ENCODE measurements at regions not wholly inside any gene's neighbourhood (a gene's known extent, or its start where the extent isn't known, plus 50 kb on each side); places are given as distances from the start of the nearest gene placed in this dataset.

- no peak for ATAC-seq (ENCODE audit: low FRiP score in 2 of 2)
- no peak for DNase-seq
- no peaks in the 10 kb centered on the region for H3K4me1 ChIP-seq
- H3K9me3 ChIP-seq: no peaks in the 10 kb centered on the region
- 79 to 84% methylated on average over 4 of the region's 4 CpGs for WGBS, 2 donors
- H3K36me3 ChIP-seq: no peaks in the 10 kb centered on the region
- no peaks in the 10 kb centered on the region for H3K27me3 ChIP-seq
- H3K4me3 ChIP-seq: no peak overlapping the region
- TF ChIP-seq CTCF (IDR thresholded peaks at IDR 0.05) (no peak), EP300 (IDR thresholded peaks at IDR 0.05) (no peak), POLR2AphosphoS5 (IDR thresholded peaks at IDR 0.05) (no peak), POLR2A (IDR thresholded peaks at IDR 0.05) (no peak)
- H3K27ac ChIP-seq: no peak overlapping the region
These were observed 115.6 kb upstream of the ADAMTS5 start for GRCh38 chr21:27082431-27083010.

GRCh38 chr21:27079636-27080240 is 112.8 kb upstream of the ADAMTS5 start:
- no peaks in the 10 kb centered on the region for H3K36me3 ChIP-seq
- H3K4me1 ChIP-seq: no peaks in the 10 kb centered on the region
- H3K27me3 ChIP-seq: no peaks in the 10 kb centered on the region
- no peak overlapping the region for H3K27ac ChIP-seq
- TF ChIP-seq EP300 (IDR thresholded peaks at IDR 0.05) (no peak), POLR2A (IDR thresholded peaks at IDR 0.05) (no peak), CTCF (IDR thresholded peaks at IDR 0.05) (no peak), POLR2AphosphoS5 (IDR thresholded peaks at IDR 0.05) (no peak)
- H3K9me3 ChIP-seq: no peaks in the 10 kb centered on the region
- 79 to 84% methylated on average over 5 of the region's 5 CpGs for WGBS, 2 donors
- DNase-seq (no peak), ATAC-seq (ENCODE audit: low FRiP score in 2 of 2) (no peak)
- no peak overlapping the region for H3K4me3 ChIP-seq

GRCh38 chr21:27078915-27079314 is 112.0 kb upstream of the ADAMTS5 start:
- no peaks in the 10 kb centered on the region for H3K9me3 ChIP-seq
- no peak overlapping the region for H3K4me3 ChIP-seq
- DNase-seq (no peak), ATAC-seq (ENCODE audit: low FRiP score in 2 of 2) (no peak)
- TF ChIP-seq CTCF (IDR thresholded peaks at IDR 0.05) (no peak), EP300 (IDR thresholded peaks at IDR 0.05) (no peak), POLR2A (IDR thresholded peaks at IDR 0.05) (no peak), POLR2AphosphoS5 (IDR thresholded peaks at IDR 0.05) (no peak)
- 67 to 75% methylated on average over 4 of the region's 4 CpGs for WGBS, 2 donors
- H3K4me1 ChIP-seq: no peaks in the 10 kb centered on the region
- no peak overlapping the region for H3K27ac ChIP-seq
- H3K36me3 ChIP-seq: no peaks in the 10 kb centered on the region
- H3K27me3 ChIP-seq: no peaks in the 10 kb centered on the region

GRCh38 chr21:27077501-27077900 is 110.6 kb upstream of the ADAMTS5 start:
- WGBS, 2 donors: 78 to 85% methylated on average over 4 of the region's 4 CpGs
- no peak overlapping the region for H3K27ac ChIP-seq
- ATAC-seq (ENCODE audit: low FRiP score in 2 of 2) (no peak), DNase-seq (no peak)
- TF ChIP-seq EP300 (IDR thresholded peaks at IDR 0.05): no peak
- TF ChIP-seq POLR2AphosphoS5 (IDR thresholded peaks at IDR 0.05): no peak
- no peak for TF ChIP-seq POLR2A (IDR thresholded peaks at IDR 0.05)
- TF ChIP-seq CTCF (IDR thresholded peaks at IDR 0.05): no peak
- H3K4me3 ChIP-seq: no peak overlapping the region
- H3K9me3 ChIP-seq: no peaks in the 10 kb centered on the region
- H3K36me3 ChIP-seq: no peaks in the 10 kb centered on the region
- no peaks in the 10 kb centered on the region for H3K27me3 ChIP-seq
- H3K4me1 ChIP-seq: no peaks in the 10 kb centered on the region

GRCh38 chr21:27076025-27076424 is 109.1 kb upstream of the ADAMTS5 start:
- TF ChIP-seq POLR2A (IDR thresholded peaks at IDR 0.05) (no peak), EP300 (IDR thresholded peaks at IDR 0.05) (no peak), POLR2AphosphoS5 (IDR thresholded peaks at IDR 0.05) (no peak), CTCF (IDR thresholded peaks at IDR 0.05) (no peak)
- Histone ChIP-seq H3K4me3 (no peak overlapping the region), H3K36me3 (no peaks in the 10 kb centered on the region), H3K4me1 (no peaks in the 10 kb centered on the region), H3K27me3 (no peaks in the 10 kb centered on the region), H3K27ac (no peak overlapping the region), H3K9me3 (no peaks in the 10 kb centered on the region)
- ATAC-seq (ENCODE audit: low FRiP score in 2 of 2) (no peak), DNase-seq (no peak)
